Astrocyte (in vitro differentiated cells and primary cell): ENCODE measurements at regions not wholly inside any gene's neighbourhood (a gene's known extent, or its start where the extent isn't known, plus 50 kb on each side); places are given as distances from the start of the nearest gene placed in this dataset.
"Not testable (repeated sequence)": the region's sequence is repeated elsewhere in the genome, so short reads cannot be mapped to it uniquely, and the experiment has no call there.

ENCODE experiments used
- DNase-seq: peaks from one replicate; pipeline ENCODE4 v3.0.0-alpha.2; 2010; ENCODE audit warnings: low read depth
- FAIRE-seq: peaks from 2 replicates; lab custom pipeline; 2011; peaks lifted over from hg19 to GRCh38; lab: Jason Lieb, UNC
- H2AFZ ChIP-seq: 2 replicates; pipeline ENCODE4 v1.6.0; 2012; ENCODE audit warnings: low read depth, low read length, inconsistent platforms
- H3K27ac ChIP-seq: 2 replicates; pipeline ENCODE4 v1.5.1; 2011; ENCODE audit warnings: low read depth, low read length, inconsistent platforms
- H3K27me3 ChIP-seq: 2 replicates; pipeline ENCODE4 v1.6.0; 2011; ENCODE audit warnings: low read length, inconsistent platforms; ENCODE audit not compliant: insufficient read depth
- H3K36me3 ChIP-seq: 2 replicates; pipeline ENCODE4 v1.5.1; 2011; ENCODE audit warnings: low read length, inconsistent platforms; ENCODE audit not compliant: insufficient read depth
- H3K4me1 ChIP-seq: 2 replicates; pipeline ENCODE4 v1.5.1; 2011; ENCODE audit warnings: low read length, inconsistent platforms; ENCODE audit not compliant: insufficient read depth
- H3K4me2 ChIP-seq: 2 replicates; pipeline ENCODE4 v1.6.0; 2012; ENCODE audit warnings: low read length, inconsistent platforms
- H3K4me3 ChIP-seq: 2 replicates; pipeline ENCODE4 v1.5.1; 2011; ENCODE audit warnings: low read depth, mild to moderate bottlenecking, low read length, inconsistent platforms; ENCODE audit not compliant: insufficient read depth
- H3K79me2 ChIP-seq: 2 replicates; pipeline ENCODE4 v1.6.0; 2012; ENCODE audit warnings: mild to moderate bottlenecking, low read length, inconsistent platforms; ENCODE audit not compliant: insufficient read depth
- H3K9ac ChIP-seq: 2 replicates; pipeline ENCODE4 v1.6.0; 2012; ENCODE audit warnings: mild to moderate bottlenecking, low read length, inconsistent platforms
- H3K9me3 ChIP-seq: 2 replicates; pipeline ENCODE4 v1.5.1; 2012; ENCODE audit warnings: low read depth, mild to moderate bottlenecking, low read length, inconsistent platforms; ENCODE audit not compliant: insufficient read depth
- H4K20me1 ChIP-seq: 2 replicates; pipeline ENCODE4 v1.6.0; 2012; ENCODE audit warnings: low read length, inconsistent platforms; ENCODE audit not compliant: insufficient read depth
- H3K27ac Mint-ChIP-seq: one replicate; pipeline ENCODE4 v1.8.0; 2021; ENCODE audit warnings: mild to moderate bottlenecking, mixed read lengths; ENCODE audit not compliant: unreplicated experiment
- H3K27me3 Mint-ChIP-seq: one replicate; pipeline ENCODE4 v1.8.0; 2021; ENCODE audit warnings: low read depth, mixed read lengths; ENCODE audit not compliant: unreplicated experiment
- H3K36me3 Mint-ChIP-seq: one replicate; pipeline ENCODE4 v1.8.0; 2021; ENCODE audit warnings: low read depth, mixed read lengths; ENCODE audit not compliant: unreplicated experiment
- H3K4me1 Mint-ChIP-seq: one replicate; pipeline ENCODE4 v1.8.0; 2021; ENCODE audit warnings: low read depth, mixed read lengths; ENCODE audit not compliant: unreplicated experiment
- H3K4me3 Mint-ChIP-seq: one replicate; pipeline ENCODE4 v1.8.0; 2021; ENCODE audit warnings: mild to moderate bottlenecking, moderate library complexity, mixed read lengths; ENCODE audit not compliant: unreplicated experiment
- H3K9me3 Mint-ChIP-seq: one replicate; pipeline ENCODE4 v1.8.0; 2021; ENCODE audit warnings: mild to moderate bottlenecking, mixed read lengths; ENCODE audit not compliant: unreplicated experiment
- EZH2 ChIP-seq: IDR thresholded peaks from 2 replicates; pipeline ENCODE4 v1.6.1; 2012; ENCODE audit warnings: mild to moderate bottlenecking, low read length, inconsistent platforms; ENCODE audit not compliant: insufficient read depth
- TF ChIP-seq, protein P1 (sequence below): IDR thresholded peaks from 2 replicates; pipeline ENCODE4 v1.5.1; 2011; ENCODE audit warnings: low read depth, mild to moderate bottlenecking, inconsistent platforms, low read length, moderate library complexity; ENCODE audit not compliant: insufficient read depth

GRCh38 chr14:85344847-85345570, 184.9 kb upstream of the FLRT2 start:
- Histone ChIP-seq H3K27ac (no peak overlapping the region), H3K4me1 (no peaks in the 10 kb centered on the region), H3K4me2 (no peak overlapping the region), H3K4me3 (no peak overlapping the region), H3K9me3 (no peaks in the 10 kb centered on the region), H3K36me3 (no peaks in the 10 kb centered on the region), H4K20me1 (no peaks in the 10 kb centered on the region), H3K27me3 (no peaks in the 10 kb centered on the region), H3K9ac (no peak overlapping the region), H2AFZ (no peak overlapping the region), H3K79me2 (no peaks in the 10 kb centered on the region)
- FAIRE-seq (no peak), DNase-seq (no peak)
- TF ChIP-seq EZH2, result no peak
- TF ChIP-seq, protein P1, sequence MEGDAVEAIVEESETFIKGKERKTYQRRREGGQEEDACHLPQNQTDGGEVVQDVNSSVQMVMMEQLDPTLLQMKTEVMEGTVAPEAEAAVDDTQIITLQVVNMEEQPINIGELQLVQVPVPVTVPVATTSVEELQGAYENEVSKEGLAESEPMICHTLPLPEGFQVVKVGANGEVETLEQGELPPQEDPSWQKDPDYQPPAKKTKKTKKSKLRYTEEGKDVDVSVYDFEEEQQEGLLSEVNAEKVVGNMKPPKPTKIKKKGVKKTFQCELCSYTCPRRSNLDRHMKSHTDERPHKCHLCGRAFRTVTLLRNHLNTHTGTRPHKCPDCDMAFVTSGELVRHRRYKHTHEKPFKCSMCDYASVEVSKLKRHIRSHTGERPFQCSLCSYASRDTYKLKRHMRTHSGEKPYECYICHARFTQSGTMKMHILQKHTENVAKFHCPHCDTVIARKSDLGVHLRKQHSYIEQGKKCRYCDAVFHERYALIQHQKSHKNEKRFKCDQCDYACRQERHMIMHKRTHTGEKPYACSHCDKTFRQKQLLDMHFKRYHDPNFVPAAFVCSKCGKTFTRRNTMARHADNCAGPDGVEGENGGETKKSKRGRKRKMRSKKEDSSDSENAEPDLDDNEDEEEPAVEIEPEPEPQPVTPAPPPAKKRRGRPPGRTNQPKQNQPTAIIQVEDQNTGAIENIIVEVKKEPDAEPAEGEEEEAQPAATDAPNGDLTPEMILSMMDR, result no peak
- Mint-ChIP-seq H3K4me1 (peaks cover 5% of the 10 kb centered on the region), H3K36me3 (no peaks in the 10 kb centered on the region), H3K27ac (no peak overlapping the region), H3K9me3 (peaks cover 4% of the 10 kb centered on the region), H3K27me3 (no peaks in the 10 kb centered on the region), H3K4me3 (no peak overlapping the region)

GRCh38 chr14:85350667-85351066, 179.3 kb upstream of the FLRT2 start:
- TF ChIP-seq, protein P1, result no peak
- no peak for TF ChIP-seq EZH2
- no peaks in the 10 kb centered on the region for H3K36me3 ChIP-seq
- H3K9ac ChIP-seq, result no peak overlapping the region
- FAIRE-seq, result no peak
- no peaks in the 10 kb centered on the region for H3K27me3 ChIP-seq
- no peaks in the 10 kb centered on the region for H4K20me1 ChIP-seq
- H3K4me3 ChIP-seq, result no peak overlapping the region
- H3K4me1 ChIP-seq, result no peaks in the 10 kb centered on the region
- no peak for DNase-seq
- no peak overlapping the region for H3K27ac ChIP-seq
- H3K27me3 Mint-ChIP-seq, result no peaks in the 10 kb centered on the region
- no peaks in the 10 kb centered on the region for H3K4me1 Mint-ChIP-seq
- no peaks in the 10 kb centered on the region for H3K36me3 Mint-ChIP-seq
- no peaks in the 10 kb centered on the region for H3K79me2 ChIP-seq
- no peak overlapping the region for H3K4me2 ChIP-seq
- H3K9me3 ChIP-seq, result no peaks in the 10 kb centered on the region
- no peak overlapping the region for H3K27ac Mint-ChIP-seq
- H3K4me3 Mint-ChIP-seq, result no peak overlapping the region
- peaks cover 10% of the 10 kb centered on the region for H3K9me3 Mint-ChIP-seq
- no peak overlapping the region for H2AFZ ChIP-seq

- DNase-seq, result not testable (repeated sequence)
These were observed 177.4 kb upstream of the FLRT2 start for GRCh38 chr14:85352588-85352987.

More at GRCh38 chr14:85352588-85352987, 177.4 kb upstream of the FLRT2 start:
- H3K79me2 ChIP-seq, H3K4me1 ChIP-seq, H3K9ac ChIP-seq, H3K27me3 ChIP-seq, H3K9me3 Mint-ChIP-seq, H4K20me1 ChIP-seq, FAIRE-seq, H3K36me3 ChIP-seq, H3K27me3 Mint-ChIP-seq, H3K4me3 Mint-ChIP-seq, H3K4me3 ChIP-seq, H3K4me2 ChIP-seq, H3K27ac Mint-ChIP-seq, H3K27ac ChIP-seq, H3K9me3 ChIP-seq, H3K36me3 Mint-ChIP-seq, H3K4me1 Mint-ChIP-seq, H2AFZ ChIP-seq: not testable (repeated sequence)
